Neural progenitor cell (in vitro differentiated cells): ENCODE measurements at regions not wholly inside any gene's neighbourhood (a gene's known extent, or its start where the extent isn't known, plus 50 kb on each side); places are given as distances from the start of the nearest gene placed in this dataset.

ENCODE experiments used
- EZH2 ChIP-seq: fragments of 200-600 bp; sonication (generic); IDR thresholded peaks from 2 replicates; pipeline ENCODE4 v1.6.1; 2017; ENCODE audit warnings: antibody characterized with exemption, mild to moderate bottlenecking, moderate library complexity
- EZH2phosphoT487 ChIP-seq: fragments of 200-600 bp; sonication (generic); IDR thresholded peaks from 2 replicates; pipeline ENCODE4 v1.6.1; 2017; ENCODE audit warnings: antibody characterized with exemption
- TF ChIP-seq, protein P1 (sequence below): fragments of 200-600 bp; sonication (generic); IDR thresholded peaks from 2 replicates; pipeline ENCODE4 v1.5.1; 2017; ENCODE audit warnings: antibody characterized with exemption, mild to moderate bottlenecking

GRCh38 chr6:110036408-110037302, 58.5 kb downstream of the GPR6 start:
- TF ChIP-seq, protein P1, sequence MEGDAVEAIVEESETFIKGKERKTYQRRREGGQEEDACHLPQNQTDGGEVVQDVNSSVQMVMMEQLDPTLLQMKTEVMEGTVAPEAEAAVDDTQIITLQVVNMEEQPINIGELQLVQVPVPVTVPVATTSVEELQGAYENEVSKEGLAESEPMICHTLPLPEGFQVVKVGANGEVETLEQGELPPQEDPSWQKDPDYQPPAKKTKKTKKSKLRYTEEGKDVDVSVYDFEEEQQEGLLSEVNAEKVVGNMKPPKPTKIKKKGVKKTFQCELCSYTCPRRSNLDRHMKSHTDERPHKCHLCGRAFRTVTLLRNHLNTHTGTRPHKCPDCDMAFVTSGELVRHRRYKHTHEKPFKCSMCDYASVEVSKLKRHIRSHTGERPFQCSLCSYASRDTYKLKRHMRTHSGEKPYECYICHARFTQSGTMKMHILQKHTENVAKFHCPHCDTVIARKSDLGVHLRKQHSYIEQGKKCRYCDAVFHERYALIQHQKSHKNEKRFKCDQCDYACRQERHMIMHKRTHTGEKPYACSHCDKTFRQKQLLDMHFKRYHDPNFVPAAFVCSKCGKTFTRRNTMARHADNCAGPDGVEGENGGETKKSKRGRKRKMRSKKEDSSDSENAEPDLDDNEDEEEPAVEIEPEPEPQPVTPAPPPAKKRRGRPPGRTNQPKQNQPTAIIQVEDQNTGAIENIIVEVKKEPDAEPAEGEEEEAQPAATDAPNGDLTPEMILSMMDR: no peak
- TF ChIP-seq EZH2 (no peak), EZH2phosphoT487 (no peak)
